Bone marrow (tissue), 2 donors: ENCODE measurements at regions not wholly inside any gene's neighbourhood (a gene's known extent, or its start where the extent isn't known, plus 50 kb on each side); places are given as distances from the start of the nearest gene placed in this dataset.
"Not testable (repeated sequence)": the region's sequence is repeated elsewhere in the genome, so short reads cannot be mapped to it uniquely, and the experiment has no call there.

Experiments
- DNase-seq, 2 donors: peaks; one replicate each; lab custom pipeline; 2025; lab: John Stamatoyannopoulos, UW

- DNase-seq, result no peak
Observed at GRCh38 chr5:99900302-99900852, 634.8 kb upstream of the FAM174A start.

- DNase-seq, result no peak
Observed at GRCh38 chr5:99879791-99880511, 655.2 kb upstream of the FAM174A start.

GRCh38 chr5:99878830-99879229 lies 656.3 kb upstream of the FAM174A start:
- no peak for DNase-seq

- no peak for DNase-seq
Observed at GRCh38 chr5:99866740-99867139, 668.4 kb upstream of the FAM174A start.

GRCh38 chr5:99865159-99865558 lies 670.0 kb upstream of the FAM174A start:
- no peak for DNase-seq

- DNase-seq, result no peak
Observed at GRCh38 chr5:99835791-99836190, 699.4 kb upstream of the FAM174A start.

GRCh38 chr5:99827136-99827535 lies 708.0 kb upstream of the FAM174A start:
- no peak for DNase-seq

- no peak for DNase-seq
Observed at GRCh38 chr5:99817796-99818195, 717.4 kb upstream of the FAM174A start.

- no peak for DNase-seq
Observed at GRCh38 chr5:99814321-99815063, 720.7 kb upstream of the FAM174A start.

GRCh38 chr5:99808657-99809230 lies 726.4 kb upstream of the FAM174A start:
- no peak for DNase-seq

- DNase-seq, result no peak
Observed at GRCh38 chr5:99807346-99807745, 727.8 kb upstream of the FAM174A start.

GRCh38 chr5:99795031-99795430 lies 740.1 kb upstream of the FAM174A start:
- DNase-seq, result no peak

- DNase-seq, result no peak
Observed at GRCh38 chr5:99788482-99788881, 746.7 kb upstream of the FAM174A start.

GRCh38 chr5:99775189-99775588 lies 760.0 kb upstream of the FAM174A start:
- no peak for DNase-seq

GRCh38 chr5:99773290-99773689 lies 761.9 kb upstream of the FAM174A start:
- DNase-seq, result no peak

- DNase-seq, result no peak
Observed at GRCh38 chr5:99771296-99771695, 763.9 kb upstream of the FAM174A start.

GRCh38 chr5:99765011-99765410 lies 770.2 kb upstream of the FAM174A start:
- DNase-seq, result no peak

- no peak for DNase-seq
Observed at GRCh38 chr5:99763021-99763774, 772.0 kb upstream of the FAM174A start.

- no peak for DNase-seq
Observed at GRCh38 chr5:99747342-99747741, 787.8 kb upstream of the FAM174A start.

GRCh38 chr5:99733146-99733545 lies 802.0 kb upstream of the FAM174A start:
- not testable (repeated sequence) for DNase-seq

GRCh38 chr5:99730653-99731052 lies 801.8 kb upstream of the CHD1 start:
- DNase-seq, result not testable (repeated sequence)

- no peak for DNase-seq
Observed at GRCh38 chr5:99724732-99725290, 796.0 kb upstream of the CHD1 start.
